Thoracic aorta (tissue), 2 donors: ENCODE measurements at regions not wholly inside any gene's neighbourhood (a gene's known extent, or its start where the extent isn't known, plus 50 kb on each side); places are given as distances from the start of the nearest gene placed in this dataset.

Experiments used
- ATAC-seq: fragments of 150-250 bp; one replicate; pipeline ENCODE4 v1.8.0; 2017; ENCODE audit warnings: low read depth; ENCODE audit not compliant: insufficient number of reproducible peaks, low FRiP score
- DNase-seq: peaks from one replicate; pipeline ENCODE4 v3.0.0-alpha.2; 2020; ENCODE audit warnings: low spot score
- H3K27ac ChIP-seq, 2 donors: fragments of 200-600 bp; sonication (generic); 1 replicate in 1 of 2; 2 replicates in 1 of 2; pipeline ENCODE4 v1.5.1; 2016; ENCODE audit warnings: mild to moderate bottlenecking in 2 of 2, moderate library complexity in 2 of 2
- H3K27me3 ChIP-seq: fragments of 200-600 bp; sonication (generic); replicated peaks from 2 replicates; pipeline ENCODE4 v1.6.0; 2016; ENCODE audit warnings: mild to moderate bottlenecking; ENCODE audit not compliant: insufficient read depth
- H3K36me3 ChIP-seq: fragments of 200-600 bp; sonication (generic); one replicate; pipeline ENCODE4 v1.5.1; 2016
- H3K4me1 ChIP-seq, 2 donors: fragments of 200-600 bp; sonication (generic); 1 replicate in 1 of 2; 2 replicates in 1 of 2; pipeline versions ENCODE4 v1.5.1 to v1.6.0; 2016; ENCODE audit warnings: low read depth in 2 of 2, mild to moderate bottlenecking in 1 of 2; ENCODE audit not compliant: control insufficient read depth in 1 of 2
- H3K4me3 ChIP-seq: fragments of 200-600 bp; sonication (generic); 2 replicates; pipeline ENCODE4 v1.5.1; 2016; ENCODE audit warnings: mild to moderate bottlenecking
- H3K9me3 ChIP-seq: fragments of 200-600 bp; sonication (generic); 2 replicates; pipeline ENCODE4 v1.5.1; 2016
- TF ChIP-seq, protein P1 (sequence below): fragments of 200-600 bp; sonication (generic); IDR thresholded peaks from one replicate; pipeline ENCODE4 v1.5.1; 2019; ENCODE audit warnings: antibody characterized with exemption

DNA sequence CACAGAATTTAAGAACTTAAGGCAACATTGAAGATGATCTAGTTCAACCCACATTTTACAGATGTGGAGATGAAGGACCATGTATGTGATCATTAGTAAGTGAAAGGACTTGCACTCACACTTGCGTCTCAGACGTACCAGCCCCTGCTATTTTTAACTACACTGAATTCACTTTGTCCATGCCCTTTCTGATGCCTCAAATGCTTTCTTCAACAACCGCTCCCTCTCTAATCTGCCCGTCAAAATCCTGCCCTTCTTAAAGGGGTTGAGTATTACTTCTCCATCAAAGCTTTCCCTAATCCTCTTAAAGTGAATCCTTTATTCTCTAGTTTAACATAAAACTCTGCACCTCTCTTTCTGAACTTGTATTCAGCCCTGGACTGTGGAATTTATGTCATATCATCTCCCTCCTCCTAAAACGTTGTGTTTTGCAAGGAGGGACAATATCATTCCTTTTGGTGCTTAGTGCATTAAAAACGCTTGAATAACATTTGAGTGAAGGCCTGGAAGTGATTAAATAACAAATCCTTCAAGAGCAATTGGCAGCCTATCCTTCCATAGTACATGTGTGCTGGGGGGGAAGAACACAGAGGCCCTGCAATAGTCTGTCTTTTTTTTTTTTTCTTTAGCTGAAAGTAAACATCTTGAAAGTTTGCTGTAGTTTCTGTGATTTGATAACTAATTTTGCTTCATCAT, 493.3 kb downstream of the LMO7 start:
- Histone ChIP-seq H3K4me1 (peaks cover 0 to 8% of the 10 kb centered on the region in 2 donors), H3K9me3 (peaks cover 4% of the 10 kb centered on the region), H3K27ac (no peak overlapping the region), H3K36me3 (no peaks in the 10 kb centered on the region), H3K4me3 (no peak overlapping the region), H3K27me3 (no peaks in the 10 kb centered on the region)
- no peak for DNase-seq
- TF ChIP-seq, protein P1, sequence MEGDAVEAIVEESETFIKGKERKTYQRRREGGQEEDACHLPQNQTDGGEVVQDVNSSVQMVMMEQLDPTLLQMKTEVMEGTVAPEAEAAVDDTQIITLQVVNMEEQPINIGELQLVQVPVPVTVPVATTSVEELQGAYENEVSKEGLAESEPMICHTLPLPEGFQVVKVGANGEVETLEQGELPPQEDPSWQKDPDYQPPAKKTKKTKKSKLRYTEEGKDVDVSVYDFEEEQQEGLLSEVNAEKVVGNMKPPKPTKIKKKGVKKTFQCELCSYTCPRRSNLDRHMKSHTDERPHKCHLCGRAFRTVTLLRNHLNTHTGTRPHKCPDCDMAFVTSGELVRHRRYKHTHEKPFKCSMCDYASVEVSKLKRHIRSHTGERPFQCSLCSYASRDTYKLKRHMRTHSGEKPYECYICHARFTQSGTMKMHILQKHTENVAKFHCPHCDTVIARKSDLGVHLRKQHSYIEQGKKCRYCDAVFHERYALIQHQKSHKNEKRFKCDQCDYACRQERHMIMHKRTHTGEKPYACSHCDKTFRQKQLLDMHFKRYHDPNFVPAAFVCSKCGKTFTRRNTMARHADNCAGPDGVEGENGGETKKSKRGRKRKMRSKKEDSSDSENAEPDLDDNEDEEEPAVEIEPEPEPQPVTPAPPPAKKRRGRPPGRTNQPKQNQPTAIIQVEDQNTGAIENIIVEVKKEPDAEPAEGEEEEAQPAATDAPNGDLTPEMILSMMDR: no peak
- no peak for ATAC-seq

DNA sequence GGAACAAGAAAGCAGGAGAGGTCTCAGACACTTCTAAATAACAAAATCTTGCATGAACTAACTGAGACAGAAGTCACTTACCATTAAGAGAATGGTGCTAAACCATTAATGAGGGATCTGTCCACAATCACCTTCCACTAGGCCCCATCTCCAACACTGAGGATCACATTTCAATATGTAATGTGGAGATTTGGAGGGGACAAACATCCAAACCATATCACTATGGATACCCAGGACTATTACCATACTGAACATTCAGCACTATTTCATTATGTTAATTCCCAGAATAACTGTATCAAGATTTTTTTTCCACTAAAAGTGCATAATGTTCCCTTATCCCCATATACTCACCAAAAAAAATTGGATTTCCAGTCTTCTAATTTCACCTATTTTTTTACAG, 491.8 kb downstream of the LMO7 start:
- Histone ChIP-seq H3K27ac (no peak overlapping the region), H3K4me1 (peaks cover 0 to 8% of the 10 kb centered on the region in 2 donors), H3K36me3 (no peaks in the 10 kb centered on the region), H3K9me3 (peaks cover 13% of the 10 kb centered on the region), H3K4me3 (no peak overlapping the region), H3K27me3 (no peaks in the 10 kb centered on the region)
- no peak for ATAC-seq
- no peak for DNase-seq
- TF ChIP-seq, protein P1: no peak

DNA sequence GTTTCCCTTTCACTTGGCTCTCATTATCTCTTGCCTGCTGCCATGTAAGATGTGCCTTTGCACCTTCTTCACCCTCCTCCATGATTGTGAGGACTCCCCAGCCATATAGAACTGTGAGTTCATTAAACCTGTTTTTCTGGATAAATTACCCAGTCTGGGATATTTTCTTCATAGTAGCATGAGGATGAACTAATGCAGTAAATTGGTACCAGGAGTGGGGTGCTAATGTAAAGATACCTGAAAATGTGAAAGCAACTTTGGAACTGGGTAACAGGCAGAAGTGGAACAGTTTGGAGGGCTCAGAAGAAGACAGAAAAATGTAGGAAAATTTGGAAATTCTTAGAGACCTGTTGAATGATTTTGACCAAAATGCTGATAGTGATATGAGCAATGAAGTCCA, 487.4 kb downstream of the LMO7 start:
- H3K36me3 ChIP-seq: no peaks in the 10 kb centered on the region
- ATAC-seq (no peak), DNase-seq (no peak)
- no peak overlapping the region for H3K27ac ChIP-seq
- H3K27me3 ChIP-seq: no peaks in the 10 kb centered on the region
- TF ChIP-seq, protein P1: no peak
- H3K4me1 ChIP-seq: no peaks in the 10 kb centered on the region
- H3K9me3 ChIP-seq: peaks cover 13% of the 10 kb centered on the region
- H3K4me3 ChIP-seq: no peak overlapping the region

DNA sequence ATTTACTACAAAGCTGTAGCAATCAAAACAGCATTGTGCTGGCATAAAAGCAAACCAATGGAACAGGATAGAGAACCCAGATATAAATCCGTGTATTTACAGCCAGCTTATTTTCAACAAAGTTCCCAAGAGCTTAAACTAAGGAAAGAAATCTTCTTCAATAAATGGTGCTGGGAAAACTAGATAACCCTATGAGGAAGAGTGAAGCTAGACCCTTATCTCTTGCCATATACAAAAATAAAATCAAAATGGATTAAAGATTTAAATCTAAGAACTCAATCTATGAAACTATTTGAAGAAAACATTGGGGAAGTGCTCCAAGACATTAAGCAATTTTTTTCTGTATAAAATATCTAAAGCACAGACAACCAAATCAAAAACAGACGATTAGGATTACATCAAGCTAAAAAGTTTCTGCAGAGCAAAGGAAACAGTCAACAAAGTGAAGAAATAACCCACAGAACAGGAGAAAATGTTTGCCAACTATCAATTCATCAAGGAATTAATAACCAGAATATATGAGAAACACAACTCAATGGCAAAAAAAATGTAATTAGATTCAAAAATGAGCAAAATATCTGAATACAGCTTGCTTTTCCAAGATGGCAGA, 480.7 kb downstream of the LMO7 start:
- Histone ChIP-seq H3K27me3 (no peaks in the 10 kb centered on the region), H3K4me1 (no peaks in the 10 kb centered on the region), H3K9me3 (no peaks in the 10 kb centered on the region), H3K36me3 (no peaks in the 10 kb centered on the region), H3K27ac (no peak overlapping the region), H3K4me3 (no peak overlapping the region)
- TF ChIP-seq, protein P1: no peak
- ATAC-seq (no peak), DNase-seq (no peak)

DNA sequence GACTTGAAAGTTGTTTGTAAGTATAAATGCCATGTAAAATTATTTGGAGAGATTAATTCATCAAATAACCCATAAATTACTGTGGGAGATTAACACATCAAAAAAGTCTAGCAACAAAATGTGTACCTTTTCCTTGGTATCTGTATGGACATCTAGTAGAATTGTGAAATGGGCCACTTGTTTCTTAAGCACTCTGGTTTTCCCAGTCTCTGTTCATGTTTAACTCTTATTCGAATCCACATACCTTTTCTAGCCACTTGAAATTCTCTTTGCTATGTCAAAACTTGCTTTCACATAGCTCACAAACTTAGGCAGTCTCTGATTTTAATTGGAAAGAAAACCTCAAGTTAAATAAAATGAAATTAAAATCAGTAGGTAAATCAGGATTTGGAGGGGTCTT, 470.6 kb downstream of the LMO7 start:
- Histone ChIP-seq H3K9me3 (no peaks in the 10 kb centered on the region), H3K4me3 (no peak overlapping the region), H3K27me3 (no peaks in the 10 kb centered on the region), H3K36me3 (no peaks in the 10 kb centered on the region), H3K4me1 (no peaks in the 10 kb centered on the region), H3K27ac (no peak overlapping the region)
- ATAC-seq: no peak
- TF ChIP-seq, protein P1: no peak
- DNase-seq: no peak
